IMR-90 (cell line): ENCODE measurements at regions not wholly inside any gene's neighbourhood (a gene's known extent, or its start where the extent isn't known, plus 50 kb on each side); places are given as distances from the start of the nearest gene placed in this dataset.

ENCODE experiments used
- ATAC-seq: fragments of 200-7000 bp; cut with Tn5 transposase; 2 replicates; pipeline ENCODE4 v1.9.1; 2020; ENCODE audit warnings: low read depth, mild to moderate bottlenecking, moderate library complexity
- BruUV-seq: library from RNA; stranded (reverse); fragments of 400-500 nt; replicated peaks from 2 replicates; lab custom pipeline; 2021; lab: Mats Ljungman, UMichigan
- CTCF ChIA-PET: fragments of 300-600 bp; formaldehyde crosslinking; extraction: SDS; loops from one replicate; lab custom pipeline; 2021; ENCODE audit warnings: antibody characterized with exemption; lab: Yijun Ruan, JAX
- POLR2A ChIA-PET: fragments of 300-600 bp; sonication (Branson Sonifier 250); formaldehyde crosslinking; loops from one replicate; lab custom pipeline; 2022; ENCODE audit warnings: antibody characterized with exemption; ENCODE audit not compliant: unreplicated experiment; lab: Charles Lee
- DNase-seq: peaks from one replicate; pipeline ENCODE4 v3.0.0; 2013
- H2AFZ ChIP-seq: replicated peaks from 2 replicates; pipeline ENCODE3; 2013; ENCODE audit warnings: low read length, mild to moderate bottlenecking; ENCODE audit not compliant: poor library complexity
- H2AK5ac ChIP-seq: 2 replicates; pipeline ENCODE4 v1.6.1; 2013; ENCODE audit warnings: low read depth, low read length, inconsistent platforms
- H2AK9ac ChIP-seq: replicated peaks from 2 replicates; pipeline ENCODE3; 2013; ENCODE audit warnings: mild to moderate bottlenecking, low read depth, low read length, moderate library complexity; ENCODE audit not compliant: poor library complexity
- H2BK120ac ChIP-seq: 2 replicates; pipeline ENCODE4 v1.6.1; 2013; ENCODE audit warnings: low read depth, low read length, inconsistent platforms
- H2BK15ac ChIP-seq: 3 replicates; pipeline ENCODE4 v1.6.1; 2013; ENCODE audit warnings: low read depth, low read length, inconsistent platforms
- H2BK20ac ChIP-seq: 2 replicates; pipeline ENCODE4 v1.6.1; 2013; ENCODE audit warnings: low read depth, mild to moderate bottlenecking, inconsistent platforms, low read length, moderate library complexity
- H2BK5ac ChIP-seq: 2 replicates; pipeline ENCODE4 v1.6.1; 2013; ENCODE audit warnings: mild to moderate bottlenecking, low read depth, low read length, inconsistent platforms; ENCODE audit not compliant: poor library complexity, severe bottlenecking
- H3K14ac ChIP-seq: replicated peaks from 2 replicates; pipeline ENCODE4 v1.6.1; 2013; ENCODE audit warnings: low read depth, low read length, inconsistent platforms
- H3K18ac ChIP-seq: 2 replicates; pipeline ENCODE4 v1.6.1; 2013; ENCODE audit warnings: low read depth, low read length, control low read depth
- H3K23ac ChIP-seq: 2 replicates; pipeline ENCODE4 v1.6.1; 2013; ENCODE audit warnings: low read depth, low read length, inconsistent platforms
- H3K27ac ChIP-seq: 2 replicates; pipeline ENCODE4 v1.5.1; 2013; ENCODE audit warnings: mild to moderate bottlenecking, control low read depth, low read length; ENCODE audit not compliant: insufficient read depth
- H3K27me3 ChIP-seq: 2 replicates; pipeline ENCODE4 v1.6.1; 2013; ENCODE audit warnings: low read length; ENCODE audit not compliant: control insufficient read depth, insufficient read depth
- H3K36me3 ChIP-seq: 2 replicates; pipeline ENCODE4 v1.6.1; 2013; ENCODE audit warnings: low read length, mixed read lengths; ENCODE audit not compliant: control insufficient read depth, insufficient read depth
- H3K4ac ChIP-seq: 2 replicates; pipeline ENCODE4 v1.6.1; 2013; ENCODE audit warnings: low read depth, low read length, inconsistent platforms
- H3K4me1 ChIP-seq: 2 replicates; pipeline ENCODE4 v1.6.1; 2013; ENCODE audit warnings: low read length, mixed read lengths; ENCODE audit not compliant: control insufficient read depth, insufficient read depth
- H3K4me2 ChIP-seq: 2 replicates; pipeline ENCODE4 v1.6.1; 2013; ENCODE audit warnings: low read depth, mild to moderate bottlenecking, control low read depth, low read length, moderate library complexity
- H3K4me3 ChIP-seq: 2 replicates; pipeline ENCODE4 v1.5.1; 2013; ENCODE audit warnings: low read depth, mild to moderate bottlenecking, control low read depth, low read length, moderate library complexity; ENCODE audit not compliant: insufficient read depth
- H3K56ac ChIP-seq: 2 replicates; pipeline ENCODE4 v1.6.1; 2013; ENCODE audit warnings: low read length, inconsistent platforms; ENCODE audit not compliant: insufficient read depth; ENCODE audit errors: extremely low read depth
- H3K79me1 ChIP-seq, 2 experiments: 2 replicates each; pipeline ENCODE4 v1.6.1; 2013; ENCODE audit warnings: low read length in 2 of 2, inconsistent platforms in 1 of 2, low read depth in 1 of 2
- H3K9ac ChIP-seq: 2 replicates; pipeline ENCODE4 v1.6.1; 2013; ENCODE audit warnings: low read depth, low read length, control low read depth
- H3K9me1 ChIP-seq: 2 replicates; pipeline ENCODE4 v1.6.1; 2013; ENCODE audit warnings: low read length, inconsistent platforms; ENCODE audit not compliant: insufficient read depth
- H3K9me3 ChIP-seq: 2 replicates; pipeline ENCODE4 v1.6.1; 2013; ENCODE audit warnings: low read length; ENCODE audit not compliant: control insufficient read depth, insufficient read depth
- H4K20me1 ChIP-seq: 2 replicates; pipeline ENCODE4 v1.6.1; 2013; ENCODE audit warnings: low read length, inconsistent platforms; ENCODE audit not compliant: insufficient read depth
- H4K5ac ChIP-seq: 2 replicates; pipeline ENCODE4 v1.6.1; 2013; ENCODE audit warnings: mild to moderate bottlenecking, low read depth, low read length, control low read depth
- H4K8ac ChIP-seq, 2 experiments: 2 replicates each; pipeline ENCODE4 v1.6.1; 2013; ENCODE audit warnings: low read depth in 2 of 2, low read length in 2 of 2, control low read depth in 1 of 2, inconsistent platforms in 1 of 2
- H4K91ac ChIP-seq: 2 replicates; pipeline ENCODE4 v1.6.1; 2013; ENCODE audit warnings: low read depth, low read length, inconsistent platforms; ENCODE audit not compliant: insufficient read depth
- MAFK ChIP-seq: IDR thresholded peaks from 2 replicates; pipeline ENCODE4 v1.6.1; 2012; ENCODE audit warnings: low read depth, low read length, improper control_type of control experiment
- MXI1 ChIP-seq: IDR thresholded peaks from 2 replicates; pipeline ENCODE4 v1.6.1; 2012; ENCODE audit warnings: low read depth, mild to moderate bottlenecking, low read length, moderate library complexity, borderline replicate concordance
- WGBS, 2 experiments: methylation state at CpG; one replicate each; pipeline versions ENCODE4 v1.1.5 to v1.1.7; 2013; ENCODE audit warnings: missing lambda C conversion rate in 2 of 2; ENCODE audit not compliant: insufficient read length in 1 of 2; ENCODE audit errors: extremely low coverage in 2 of 2; 5-methylcytosine and 5-hydroxymethylcytosine counted together
- dilution Hi-C: fragments of 300-500 bp; cut with HindIII; formaldehyde crosslinking; loops from one replicate; pipeline ENCODE4 v1.14.3; 2018; ENCODE audit warnings: low sequenced_read_pairs; ENCODE audit not compliant: unreplicated experiment
- in situ Hi-C: fragments of 300-500 bp; cut with MboI; formaldehyde crosslinking; loops from 3 replicates; pipeline ENCODE4 v1.14.3; 2019; ENCODE audit warnings: low sequenced_read_pairs, inconsistent platforms, mixed read lengths
- intact Hi-C: fragments of 100-400 bp; cut with micrococcal nuclease; formaldehyde crosslinking; loops from 2 replicates; pipeline ENCODE4 v1.10.0; 2022

DNA sequence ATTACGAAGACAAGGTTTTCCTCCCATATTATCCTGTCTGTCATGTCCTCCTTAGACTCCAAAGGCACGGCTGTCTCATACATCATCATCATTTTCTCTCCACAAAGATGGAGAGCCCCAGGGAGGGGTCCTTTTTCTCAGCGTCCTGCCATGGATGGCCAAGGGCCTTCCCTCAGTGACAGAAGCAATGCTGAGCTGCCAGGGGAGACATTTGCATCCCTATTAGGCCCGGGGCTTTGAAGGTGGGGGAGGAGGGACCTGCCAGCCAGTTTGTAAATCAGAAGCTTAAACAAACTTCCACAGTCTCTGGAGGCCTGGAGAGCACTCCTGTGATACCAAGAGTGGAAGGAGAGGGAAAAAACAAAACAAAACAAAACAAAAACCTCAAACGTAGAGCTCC is 112.4 kb upstream of the ADO start:
- Histone ChIP-seq H3K4ac (no peak overlapping the region), H3K4me1 (no peaks in the 10 kb centered on the region), H3K9me3 (no peaks in the 10 kb centered on the region; the same call in 1 of the 2 replicates), H2BK15ac (no peak overlapping the region), H3K79me1 (no peaks in the 10 kb centered on the region), H2BK20ac (no peak overlapping the region), H3K9ac (no peak overlapping the region), H4K91ac (no peak overlapping the region), H2BK5ac (no peak overlapping the region), H2AFZ (no peak overlapping the region), H2BK120ac (no peak overlapping the region), H3K23ac (no peak overlapping the region), H4K8ac (no peak overlapping the region), H3K4me2 (no peak overlapping the region), H2AK5ac (no peak overlapping the region), H3K27ac (no peak overlapping the region), H4K5ac (no peak overlapping the region), H3K56ac (no peak overlapping the region), H3K36me3 (no peaks in the 10 kb centered on the region), H4K20me1 (no peaks in the 10 kb centered on the region), H3K14ac (no peak overlapping the region), H3K18ac (no peak overlapping the region), H2AK9ac (peak overlapping the region; percentile 69), H3K9me1 (no peaks in the 10 kb centered on the region), H3K4me3 (no peak overlapping the region), H3K27me3 (peaks cover 7% of the 10 kb centered on the region)
- 17% methylated on average over 1 of the region's 5 CpGs; no CpG with 5 or more reads in 1 of the 2 experiments for WGBS, 2 experiments
- DNase-seq (no peak), ATAC-seq (no peak)
- dilution Hi-C loops = no loop called here
- intact Hi-C loops = no loop called here
- TF ChIP-seq MXI1 (no peak), MAFK (no peak)
- in situ Hi-C loops = no loop called here
- ChIA-PET POLR2A (no interaction called here), CTCF (interaction anchor here (0.6 kb wide), 1 partner anchor 114 kb away, joined by 4 read pairs; no protein-coding TSS in a partner anchor)
- no TSS peak for BruUV-seq
